ENCODE measurements at regions not wholly inside any gene's neighbourhood (a gene's known extent, or its start where the extent isn't known, plus 50 kb on each side); places are given as distances from the start of the nearest gene placed in this dataset.

DNA sequence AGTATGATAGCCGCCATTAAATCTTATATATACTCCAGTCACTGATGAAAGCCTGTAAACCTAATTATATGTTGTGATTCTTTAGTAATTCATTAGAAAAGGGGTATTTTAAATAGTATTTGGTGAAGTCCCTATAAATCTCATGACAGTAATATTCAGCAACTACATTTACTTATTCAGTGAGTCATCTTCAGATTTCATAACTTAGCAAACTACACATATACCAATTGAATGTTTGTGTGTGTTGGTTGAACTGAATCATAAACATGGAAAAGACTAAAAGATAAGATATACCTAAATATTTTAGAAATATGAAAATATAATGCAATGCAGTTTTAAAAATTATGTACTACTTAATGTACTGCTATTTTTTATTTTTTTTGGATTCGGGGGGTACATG lies 1050.4 kb downstream of the MAT2B start:
- no peak for DNase-seq

DNA sequence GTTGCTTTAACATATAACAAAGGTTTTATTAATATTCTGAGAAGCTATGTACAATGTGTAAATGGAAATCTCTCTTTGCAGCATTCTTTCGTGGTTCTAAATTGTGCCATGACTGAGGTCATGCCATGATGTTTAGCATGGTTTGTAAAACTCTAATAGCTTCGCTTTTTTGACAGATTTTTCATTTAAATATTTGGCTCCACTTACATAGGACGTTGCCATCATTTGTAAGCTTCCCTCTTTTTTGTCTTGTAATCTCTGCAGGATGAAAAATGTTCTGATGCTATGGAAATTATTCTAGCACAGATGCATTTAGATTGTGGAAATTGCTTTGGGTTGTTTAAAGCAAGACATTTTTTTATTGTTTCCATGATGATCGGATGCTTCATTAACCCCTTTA lies 1054.8 kb downstream of the MAT2B start:
- no peak for DNase-seq

DNA sequence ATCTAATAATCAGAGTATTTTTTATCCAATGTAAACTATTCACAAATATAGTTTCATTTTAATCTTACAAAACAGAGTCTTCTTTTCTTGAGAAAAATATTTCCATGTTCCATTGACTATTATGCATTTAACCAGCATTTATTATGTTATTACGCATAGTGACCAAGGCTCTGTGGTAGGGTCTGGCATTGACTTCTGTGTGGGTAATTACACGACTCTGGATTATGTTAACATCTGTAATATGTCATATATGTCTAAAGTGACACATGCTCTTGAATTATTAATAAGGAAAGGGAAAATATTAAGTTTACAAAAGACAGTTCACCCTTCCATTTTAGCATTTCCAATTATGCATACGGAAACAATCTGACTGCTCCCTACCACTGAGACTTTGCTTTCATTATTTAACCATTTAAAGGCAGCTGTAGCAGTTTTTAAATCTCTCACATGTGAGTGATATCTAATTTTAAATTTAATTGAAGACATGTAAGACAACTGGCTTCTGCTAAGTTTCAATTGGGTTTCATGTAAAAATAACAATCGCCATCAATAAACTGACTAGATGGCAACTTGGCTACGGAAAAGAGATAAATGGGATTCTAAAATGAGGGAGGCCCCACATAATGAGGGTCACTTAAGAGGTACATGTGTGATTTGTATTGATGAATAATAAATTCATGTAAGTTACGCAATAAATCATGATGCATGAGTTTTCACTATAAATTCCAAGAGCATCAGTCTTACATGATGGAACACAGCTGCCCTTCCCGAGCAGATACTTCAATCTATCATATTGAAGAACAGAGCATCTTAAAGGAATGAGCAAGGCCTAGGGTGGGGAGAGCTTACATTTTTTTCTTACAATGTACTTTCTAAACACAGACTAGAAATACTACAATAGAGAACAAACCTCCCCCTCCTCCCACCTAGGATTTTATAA lies 1056.8 kb downstream of the MAT2B start:
- no peak for DNase-seq

DNA sequence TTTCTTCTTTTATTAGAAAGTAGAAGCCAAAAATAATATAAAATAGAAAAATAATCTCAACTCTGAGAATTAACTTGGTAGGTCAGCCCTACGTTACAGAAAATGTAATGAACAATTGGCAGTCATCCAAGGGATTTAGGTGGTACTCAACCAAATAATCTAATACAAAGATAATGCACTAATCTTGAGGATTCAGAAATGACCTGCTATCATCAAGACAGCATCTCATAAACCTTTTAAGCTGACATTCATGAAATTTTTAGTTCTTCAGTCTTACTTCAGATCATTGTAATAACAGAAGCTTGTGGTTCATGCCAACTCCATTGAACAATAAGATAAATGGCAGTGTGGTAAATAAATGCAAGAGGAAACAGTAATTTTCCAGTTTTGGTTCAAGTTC lies 1058.0 kb downstream of the MAT2B start:
- DNase-seq, result no peak

DNA sequence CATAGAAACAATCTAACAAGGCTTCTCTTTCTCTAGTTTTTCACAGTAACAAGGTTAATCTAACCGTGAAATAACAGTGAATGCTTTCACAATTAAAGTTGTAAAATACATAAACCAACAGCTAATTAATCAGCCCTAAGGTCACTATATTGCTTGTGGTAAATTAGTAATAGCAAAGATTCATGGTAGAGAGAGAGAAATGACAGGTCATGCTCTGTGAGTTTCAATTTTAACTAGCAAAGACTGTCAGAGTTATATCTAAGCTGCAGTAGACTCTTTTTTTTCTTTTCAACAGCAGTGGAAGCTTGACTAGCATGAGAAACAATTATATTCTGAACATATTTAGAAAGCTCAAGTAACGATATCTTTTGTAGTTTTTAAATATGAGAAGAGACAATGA lies 1068.0 kb downstream of the MAT2B start:
- DNase-seq, result no peak

DNA sequence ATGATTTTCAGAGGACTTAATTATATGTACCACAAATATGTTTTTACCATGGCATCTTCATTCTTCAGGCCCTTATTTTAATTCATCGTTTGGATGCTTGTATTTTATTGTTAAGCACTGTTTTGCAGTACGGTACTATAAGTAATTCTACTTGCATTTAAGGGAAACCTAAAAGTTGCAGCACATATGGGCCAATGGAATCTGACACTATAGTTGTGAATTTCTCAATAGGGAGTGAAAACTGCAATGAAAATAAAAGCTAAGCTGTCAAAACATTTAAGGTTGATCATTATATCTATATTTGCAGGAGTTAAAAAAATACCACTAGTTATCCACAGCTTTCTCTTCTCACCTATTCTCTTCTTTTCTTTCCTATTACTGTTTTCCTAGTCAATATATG lies 1071.8 kb downstream of the MAT2B start:
- no peak for DNase-seq

DNA sequence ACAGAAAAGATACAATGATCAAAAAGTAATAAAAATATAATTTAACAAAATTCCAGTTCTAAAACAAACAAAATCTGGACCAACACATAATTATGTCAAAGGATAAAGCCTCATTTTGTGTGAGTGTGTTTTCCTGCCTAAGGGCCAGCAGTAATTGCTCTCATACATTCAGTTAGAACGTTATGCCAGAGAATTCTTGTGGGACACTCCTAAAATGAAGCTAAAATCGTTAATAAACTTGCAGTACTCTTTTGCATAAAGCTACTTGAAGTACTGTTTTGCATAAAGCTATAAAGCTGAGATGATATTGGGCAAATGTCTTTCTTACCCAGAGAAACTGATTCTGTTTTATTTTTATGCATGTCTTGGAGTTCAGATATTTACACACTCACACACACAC lies 1072.3 kb downstream of the MAT2B start:
- no peak for DNase-seq

DNA sequence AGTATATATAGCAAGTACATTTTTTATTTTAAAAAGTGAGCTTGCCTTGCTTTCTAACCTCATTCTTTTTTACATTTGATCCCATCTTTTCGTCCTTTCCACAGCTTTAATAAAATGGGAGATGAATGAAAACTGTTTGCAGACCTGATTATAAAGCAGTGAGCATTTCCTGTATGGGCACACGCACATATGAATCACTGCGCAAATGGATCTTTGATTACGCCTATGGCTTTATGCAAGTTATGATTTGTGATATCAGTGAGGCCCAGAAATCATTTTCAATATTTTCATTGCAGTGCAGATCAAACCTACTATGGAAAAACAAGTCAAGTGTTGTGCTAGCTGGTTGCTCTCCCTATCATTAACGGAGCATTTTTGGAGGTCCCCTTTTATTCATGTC lies 1073.0 kb downstream of the MAT2B start:
- DNase-seq, result no peak

DNA sequence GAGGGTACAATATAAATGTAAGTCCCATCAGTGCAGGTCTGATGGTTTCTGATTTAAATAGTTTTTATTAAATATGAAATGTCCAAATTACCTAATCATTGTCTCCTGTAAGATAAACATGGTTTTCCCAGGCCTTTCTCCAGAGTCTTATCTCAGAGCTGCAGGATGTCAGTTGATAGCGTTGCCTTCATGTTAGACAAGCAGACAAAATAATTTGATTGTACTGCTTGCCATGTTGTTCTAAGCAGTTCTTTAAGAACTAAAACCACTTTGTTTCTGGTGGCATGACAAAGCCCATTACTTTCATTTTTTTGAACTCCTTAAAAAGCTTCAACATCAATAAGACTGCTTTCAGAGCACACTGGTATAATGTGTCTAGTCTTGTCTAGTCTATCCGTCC lies 1073.5 kb downstream of the MAT2B start:
- no peak for DNase-seq

DNA sequence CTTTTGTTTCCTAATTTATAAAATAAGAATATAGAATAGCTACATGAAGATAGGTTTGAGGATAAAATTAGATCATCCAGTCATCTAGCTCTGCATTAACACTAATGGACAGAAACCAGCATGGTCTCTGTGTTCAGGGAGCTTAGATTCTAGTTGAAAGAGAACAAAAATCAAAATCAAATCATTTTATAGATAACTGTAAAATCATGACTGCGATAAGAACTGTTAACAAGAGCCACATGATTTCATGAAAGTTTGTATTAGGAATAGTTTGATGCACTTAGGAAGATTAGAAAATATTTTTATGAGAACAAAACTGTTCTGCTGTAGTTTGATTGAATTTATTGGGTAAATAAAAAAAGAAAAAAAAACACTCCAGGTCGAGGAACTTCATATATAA lies 1074.7 kb downstream of the MAT2B start:
- no peak for DNase-seq

DNA sequence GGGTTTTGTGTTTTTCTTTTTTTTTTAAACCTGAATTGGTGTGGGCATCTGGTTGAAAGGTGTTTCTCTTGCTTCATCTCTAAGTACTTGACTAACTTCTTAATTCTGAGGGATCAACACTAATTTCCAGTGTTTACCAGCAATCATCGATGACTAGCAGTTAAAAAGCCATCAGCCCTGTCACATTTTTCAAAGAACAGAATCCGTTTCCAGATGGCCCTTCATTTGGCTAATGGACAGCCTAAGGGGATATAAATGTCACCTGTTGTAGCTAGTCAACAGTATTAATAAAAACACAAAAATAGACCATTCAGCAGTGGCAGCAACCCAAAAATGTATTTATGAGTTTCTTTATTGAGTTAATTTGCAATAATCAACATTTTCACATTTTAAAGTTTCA lies 1076.5 kb downstream of the MAT2B start:
- DNase-seq, result no peak

DNA sequence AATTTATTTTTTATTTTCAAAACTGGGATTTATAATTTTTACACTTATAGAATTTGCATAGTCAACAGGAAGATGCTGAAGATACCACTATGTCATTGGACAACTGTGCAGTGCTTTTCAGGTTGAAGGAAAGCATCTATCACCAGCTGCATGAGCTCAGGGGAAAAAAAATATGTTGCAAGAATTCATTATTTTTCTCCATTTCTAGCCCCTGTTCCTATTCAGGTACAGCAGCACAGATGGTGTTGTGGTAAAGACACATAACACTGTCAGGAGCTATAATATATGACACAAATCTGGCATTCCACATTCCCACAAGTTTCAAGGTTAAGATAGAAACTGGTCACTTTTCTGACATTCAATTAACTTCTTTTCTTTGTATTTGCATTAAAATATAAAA lies 1088.6 kb downstream of the MAT2B start:
- DNase-seq, result no peak

DNA sequence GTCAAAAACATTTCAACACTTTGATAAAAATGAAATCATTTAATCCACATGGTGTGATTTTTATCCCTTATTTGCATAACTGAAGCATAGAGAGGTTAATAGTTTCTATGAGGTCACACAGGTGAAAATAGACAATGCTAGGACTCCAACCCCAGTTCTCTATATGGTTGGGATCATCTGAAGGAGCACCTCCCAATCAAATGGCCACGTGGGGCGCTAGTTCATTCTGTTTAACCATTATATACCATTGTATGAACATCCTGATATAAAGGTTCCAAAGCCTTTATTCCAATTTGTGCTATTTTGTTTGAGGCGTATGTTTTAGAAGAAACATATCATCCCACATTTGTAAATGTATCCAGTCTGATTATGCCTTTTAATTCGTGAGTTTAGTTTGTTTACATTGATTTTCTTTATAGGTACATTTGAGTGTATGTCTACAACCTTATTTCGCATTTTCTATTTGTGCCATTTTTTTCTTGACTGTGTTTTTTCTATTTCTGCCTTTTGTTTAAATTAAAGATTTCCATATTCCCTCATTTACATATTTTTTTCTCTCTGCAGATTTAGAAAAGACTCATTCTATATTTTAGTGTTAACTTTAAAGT lies 1092.0 kb downstream of the MAT2B start:
- no peak for DNase-seq

DNA sequence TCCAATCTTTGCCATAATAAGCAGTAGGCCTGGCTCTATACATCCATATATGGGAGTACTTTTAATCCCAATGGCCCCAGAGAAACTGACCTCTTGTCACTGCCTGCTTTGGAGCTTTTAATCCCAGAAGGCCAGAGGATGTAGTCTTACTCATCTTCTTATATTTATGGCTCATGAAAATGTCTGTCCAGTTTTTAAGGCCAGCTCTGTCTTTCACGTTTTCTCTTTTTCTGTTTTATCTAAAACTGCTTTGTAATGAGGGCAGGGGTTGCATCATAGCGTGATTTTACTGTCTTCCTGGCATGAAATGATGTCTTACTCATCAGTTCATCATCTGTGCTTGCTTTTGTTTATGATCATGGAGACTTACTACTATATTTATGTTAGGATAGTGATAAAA lies 1094.9 kb downstream of the MAT2B start:
- DNase-seq, result no peak

DNA sequence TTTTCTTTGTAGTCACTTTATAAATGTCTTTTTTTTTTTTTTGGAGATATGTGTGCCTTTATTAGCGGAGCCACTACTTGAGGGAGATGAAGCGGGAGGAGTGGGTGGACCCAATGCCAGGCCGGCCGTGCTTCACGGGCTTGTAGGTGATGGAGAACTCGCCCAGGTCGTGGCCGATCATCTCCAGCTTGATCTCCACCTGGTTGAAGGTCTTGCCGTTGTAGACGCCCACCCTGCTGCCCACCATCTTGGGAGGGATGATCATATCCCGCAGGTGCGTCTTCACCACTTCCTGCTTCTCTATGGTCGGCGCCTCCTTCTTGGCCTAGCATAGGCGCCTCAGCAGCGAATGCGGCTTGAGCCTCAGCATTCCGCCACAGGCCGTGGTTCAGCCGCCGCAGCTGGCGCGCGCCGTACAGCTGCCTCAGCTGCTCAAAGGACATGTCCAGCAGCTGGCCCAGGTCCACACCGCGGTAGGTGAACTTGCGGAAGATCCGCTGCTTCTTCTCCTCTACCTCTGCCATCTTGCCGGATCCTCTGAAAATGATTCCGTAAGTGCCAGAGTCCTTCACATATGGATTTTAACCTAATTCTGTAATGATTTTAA lies 1095.6 kb downstream of the MAT2B start:
- no peak for DNase-seq

DNA sequence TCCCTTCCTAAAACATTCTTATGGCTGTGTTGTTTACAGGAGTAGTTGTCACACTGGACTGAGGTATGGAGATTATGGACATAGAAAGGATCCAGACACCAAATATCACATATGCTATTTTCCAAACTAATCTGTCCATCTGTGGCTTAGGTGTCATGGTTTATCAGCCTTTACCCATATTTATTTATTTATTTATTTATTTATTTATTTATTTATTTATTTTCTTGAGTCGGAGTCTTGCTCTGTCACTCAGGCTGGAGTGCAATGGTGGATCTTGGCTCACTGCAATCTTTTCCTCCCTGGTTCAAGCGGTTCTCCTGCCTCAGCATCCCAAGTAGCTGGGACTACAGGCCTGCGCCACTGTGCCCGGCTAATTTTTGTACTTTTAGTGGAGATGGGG lies 1103.1 kb downstream of the MAT2B start:
- no peak for DNase-seq

DNA sequence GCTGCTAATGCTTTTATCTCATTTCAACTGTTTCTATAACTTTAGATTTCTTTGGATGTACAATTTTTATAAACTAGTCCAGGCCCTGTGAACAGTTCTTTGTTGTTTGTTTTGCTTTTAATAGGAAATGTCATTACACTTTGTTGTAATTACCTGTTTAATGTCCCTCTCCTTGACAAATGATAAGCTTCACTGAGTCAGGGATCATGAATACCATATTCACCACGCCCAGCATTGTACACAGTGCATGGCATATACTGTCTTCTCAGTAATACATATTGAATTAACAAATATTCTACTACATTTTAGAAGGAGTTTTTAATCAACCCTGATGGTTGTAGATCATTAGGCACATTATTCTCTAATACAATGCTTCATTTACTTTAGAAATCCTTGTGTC lies 1105.0 kb downstream of the MAT2B start:
- DNase-seq, result no peak

DNA sequence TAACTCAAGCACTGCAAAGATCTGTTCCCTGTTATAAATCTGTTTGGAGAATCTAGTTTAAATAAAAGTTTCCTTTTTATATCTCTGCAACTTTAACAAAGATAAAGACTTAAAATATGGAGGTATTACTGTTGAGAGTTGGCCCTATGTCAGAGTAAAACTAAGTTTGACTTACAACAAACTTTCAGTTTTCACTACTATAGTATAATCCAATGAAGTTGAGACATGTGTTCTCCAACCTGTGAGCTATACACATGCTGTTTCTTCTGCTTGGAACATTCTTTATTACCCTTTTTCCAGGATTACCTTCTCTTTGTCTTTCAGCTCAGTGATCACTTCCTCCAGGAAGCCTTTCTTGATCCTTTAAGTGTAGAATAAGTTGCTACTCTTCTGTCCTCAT lies 1109.3 kb downstream of the MAT2B start:
- DNase-seq, result no peak

DNA sequence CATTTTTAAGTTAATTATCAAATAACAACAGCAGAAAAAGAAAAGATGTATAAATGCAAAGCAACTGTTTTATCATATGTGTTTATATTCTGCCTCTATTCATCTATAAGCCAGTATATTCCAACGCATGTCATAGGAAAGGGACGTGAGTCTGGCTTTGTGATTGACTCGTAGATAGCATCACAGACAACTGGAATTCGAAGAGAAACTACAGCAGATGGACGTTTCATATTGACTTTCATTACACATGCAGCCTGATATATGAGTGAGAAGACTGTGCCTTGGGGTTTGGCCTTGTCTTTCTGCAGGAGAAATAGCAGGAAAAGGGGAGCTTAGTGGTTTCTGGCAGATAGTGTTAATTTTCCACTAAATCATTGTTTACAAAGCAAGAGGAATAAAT lies 1111.9 kb downstream of the MAT2B start:
- DNase-seq, result no peak

DNA sequence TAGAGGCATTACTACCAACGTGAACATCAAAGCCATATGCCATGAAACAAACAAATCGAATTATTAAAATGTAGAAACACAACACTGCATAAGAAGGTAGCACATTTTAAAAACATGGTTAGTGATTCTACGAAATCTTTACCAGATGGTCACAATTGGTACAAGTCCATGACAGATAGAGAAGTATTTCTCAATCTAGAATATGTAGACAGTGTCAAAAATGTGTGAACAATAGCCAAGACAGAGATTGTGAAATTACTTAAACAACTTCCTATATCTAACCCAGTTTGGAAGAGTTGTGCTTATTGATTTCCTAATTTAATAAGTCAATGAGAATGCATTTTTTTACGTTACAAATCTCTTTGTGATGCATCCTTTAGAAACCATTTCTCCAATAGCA lies 1121.6 kb downstream of the MAT2B start:
- no peak for DNase-seq

DNA sequence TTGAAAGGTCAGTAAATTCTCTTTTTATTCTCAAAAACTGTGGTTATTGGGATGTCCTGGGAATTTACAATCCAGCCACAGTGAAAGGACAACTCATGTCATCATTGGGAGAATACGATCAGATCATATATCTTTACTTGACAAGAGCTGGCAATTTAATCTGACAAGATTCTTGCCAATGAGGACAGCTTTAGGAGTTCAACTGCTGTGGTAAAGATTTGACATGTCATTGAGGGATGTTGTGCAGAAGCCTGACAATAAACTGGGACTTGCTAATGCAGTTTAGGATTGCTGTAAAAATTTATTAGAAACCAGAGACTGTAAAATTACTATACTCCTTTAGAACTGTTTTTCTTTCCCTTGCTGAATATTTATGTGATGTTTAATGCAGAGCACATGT lies 1131.0 kb downstream of the MAT2B start:
- no peak for DNase-seq

DNA sequence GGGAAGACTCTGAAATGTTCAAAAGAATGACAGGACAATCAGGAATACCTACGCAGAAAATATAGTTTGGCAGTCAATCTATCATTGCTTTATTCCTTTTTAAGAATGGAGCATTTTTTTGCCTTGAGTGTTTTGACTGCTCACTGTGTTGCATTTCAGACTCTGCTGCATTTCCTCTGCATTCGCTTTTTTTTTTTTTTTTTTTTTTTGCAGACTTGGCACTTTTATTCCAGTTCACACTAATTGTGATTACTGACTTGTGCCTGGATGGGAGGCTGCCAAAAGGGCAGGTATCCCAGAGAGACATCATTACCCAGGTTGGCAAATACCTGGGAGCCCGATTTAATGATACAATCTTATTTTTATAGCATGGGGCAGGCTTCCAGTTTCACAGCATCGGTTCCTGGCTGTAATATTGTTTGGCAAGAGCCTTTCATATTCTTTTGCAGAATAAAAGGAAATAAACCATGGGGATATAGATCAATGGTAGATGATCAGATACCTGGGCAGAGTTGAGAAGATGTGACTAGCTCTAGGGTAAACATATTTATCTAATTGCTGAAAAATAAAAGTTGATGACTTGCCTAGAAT lies 1132.6 kb downstream of the MAT2B start:
- DNase-seq, result no peak

DNA sequence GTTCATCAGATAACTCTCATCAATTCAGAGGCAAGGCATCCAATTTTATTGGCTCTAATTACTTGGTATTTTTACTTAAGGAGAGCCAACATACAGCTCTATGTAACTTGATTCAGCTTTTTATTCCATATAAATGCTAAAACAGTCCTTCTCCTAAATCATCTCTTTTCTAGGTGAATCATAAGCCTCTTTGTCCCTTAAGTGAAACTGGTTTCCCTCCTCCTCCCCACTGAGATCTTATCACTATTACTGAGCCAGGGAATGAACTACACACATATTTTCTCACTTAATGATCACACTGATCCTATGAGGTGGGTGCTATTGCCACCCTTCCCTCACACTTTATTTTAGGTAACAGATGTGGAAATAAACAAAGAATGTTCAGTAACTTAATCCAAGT lies 1143.8 kb downstream of the MAT2B start:
- no peak for DNase-seq

DNA sequence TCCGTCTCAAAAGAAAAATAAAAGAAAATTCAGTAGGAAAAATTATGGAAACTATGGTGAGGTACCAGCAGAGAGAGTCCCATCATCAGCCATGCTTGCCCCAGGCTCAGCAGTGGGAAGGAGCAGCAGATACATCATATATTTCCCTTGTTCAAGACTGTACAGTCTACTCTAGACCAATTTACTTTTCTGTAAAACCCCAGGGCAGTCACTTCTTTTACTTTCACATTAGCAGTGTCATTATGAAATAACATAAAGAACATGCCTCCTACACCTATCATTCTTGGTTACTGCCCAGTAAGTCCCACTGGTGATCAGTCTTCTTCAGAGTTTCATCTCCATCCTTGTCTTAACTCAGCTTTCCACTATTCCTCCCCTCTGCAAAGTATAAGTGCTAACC lies 1145.0 kb downstream of the MAT2B start:
- DNase-seq, result no peak

Data from islet precursor cell (in vitro differentiated cells).